Caco-2 (cell line): ENCODE measurements at regions not wholly inside any gene's neighbourhood (a gene's known extent, or its start where the extent isn't known, plus 50 kb on each side); places are given as distances from the start of the nearest gene placed in this dataset.

Experiments
- BruUV-seq: library from RNA; stranded (reverse); fragments of 400-500 nt; replicated peaks from 2 replicates; lab custom pipeline; 2021; lab: Mats Ljungman, UMichigan
- CTCF ChIA-PET: fragments of 300-600 bp; sonication (Branson Sonifier 250); formaldehyde crosslinking; loops from one replicate; lab custom pipeline; 2022; ENCODE audit warnings: antibody characterized with exemption; lab: Charles Lee
- POLR2A ChIA-PET: fragments of 300-600 bp; sonication (Branson Sonifier 250); formaldehyde crosslinking; loops from one replicate; lab custom pipeline; 2022; ENCODE audit warnings: antibody characterized with exemption; lab: Charles Lee
- DNase-seq, 2 experiments: peaks; one replicate each; pipeline versions ENCODE4 v3.0.0 to v3.0.0-alpha.2; 2020 to 2022
- H3K27me3 ChIP-seq: replicated peaks from 2 replicates; pipeline ENCODE4 v1.6.0; 2011; ENCODE audit warnings: low read length; ENCODE audit not compliant: control insufficient read depth, insufficient read depth
- H3K36me3 ChIP-seq: 2 replicates; pipeline ENCODE4 v1.5.1; 2011; ENCODE audit warnings: low read length; ENCODE audit not compliant: control insufficient read depth, insufficient read depth
- H3K4me1 ChIP-seq: fragments of 250-450 bp; sonication (Bioruptor Pico); 2 replicates; pipeline ENCODE4 v1.5.1; 2020; ENCODE audit warnings: mild to moderate bottlenecking
- H3K4me3 ChIP-seq: 2 replicates; pipeline ENCODE4 v1.5.1; 2011; ENCODE audit warnings: low read depth, mild to moderate bottlenecking, control low read depth, low read length
- H3K9me3 ChIP-seq: fragments of 250-450 bp; sonication (Bioruptor Pico); 2 replicates; pipeline ENCODE4 v1.5.1; 2020; ENCODE audit warnings: mild to moderate bottlenecking, moderate library complexity
- H3K27ac Mint-ChIP-seq: one replicate; pipeline ENCODE4 v1.8.0; 2022; ENCODE audit warnings: mixed read lengths; ENCODE audit not compliant: unreplicated experiment
- H3K27me3 Mint-ChIP-seq: one replicate; pipeline ENCODE4 v1.8.0; 2022; ENCODE audit warnings: mixed read lengths; ENCODE audit not compliant: insufficient read depth, unreplicated experiment
- H3K36me3 Mint-ChIP-seq: one replicate; pipeline ENCODE4 v1.8.0; 2022; ENCODE audit warnings: mild to moderate bottlenecking, mixed read lengths; ENCODE audit not compliant: insufficient read depth, unreplicated experiment
- H3K4me1 Mint-ChIP-seq: one replicate; pipeline ENCODE4 v1.8.0; 2022; ENCODE audit warnings: low read depth, mixed read lengths; ENCODE audit not compliant: unreplicated experiment
- H3K4me3 Mint-ChIP-seq: one replicate; pipeline ENCODE4 v1.8.0; 2022; ENCODE audit warnings: mild to moderate bottlenecking, moderate library complexity, mixed read lengths; ENCODE audit not compliant: unreplicated experiment
- H3K9me3 Mint-ChIP-seq: one replicate; pipeline ENCODE4 v1.8.0; 2022; ENCODE audit warnings: mixed read lengths; ENCODE audit not compliant: unreplicated experiment
- intact Hi-C: fragments of 100-400 bp; cut with micrococcal nuclease; formaldehyde crosslinking; loops from one replicate; pipeline ENCODE4 v1.10.0; 2022; ENCODE audit not compliant: unreplicated experiment
- TF ChIP-seq, protein P1 (sequence below), 2 experiments: fragments of 200-600 bp in 1 of 2; IDR thresholded peaks; 1 replicate in 1 of 2; 2 replicates in 1 of 2; pipeline versions ENCODE4 v1.5.1 to v1.8.0; 2011 to 2022; ENCODE audit warnings: antibody characterized with exemption in 1 of 2, control low read depth in 1 of 2, inconsistent platforms in 1 of 2, low read depth in 1 of 2, low read length in 1 of 2, mild to moderate bottlenecking in 1 of 2, moderate library complexity in 1 of 2; ENCODE audit not compliant: insufficient read depth in 1 of 2, severe bottlenecking in 1 of 2, unreplicated experiment in 1 of 2

DNA sequence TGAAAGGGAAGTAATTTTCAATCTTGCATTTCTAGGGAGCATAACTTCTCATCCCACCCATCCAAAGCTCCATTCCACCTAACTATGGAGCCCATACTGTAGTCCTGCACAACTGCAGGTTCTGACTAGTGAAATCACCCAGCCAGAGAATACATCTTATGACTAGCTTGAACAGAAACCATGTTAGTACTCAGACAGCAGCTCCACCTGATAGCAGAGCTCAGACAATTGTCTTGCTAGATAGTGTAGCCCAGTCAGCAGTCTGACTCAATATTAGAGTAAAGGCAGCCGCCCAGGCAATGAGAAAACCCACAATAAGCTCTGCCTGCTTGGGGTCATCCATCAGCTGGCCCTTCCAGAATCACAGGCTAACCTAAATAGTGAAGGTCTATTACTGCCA, 544.7 kb upstream of the GBE1 start:
- Histone ChIP-seq H3K9me3 (no peaks in the 10 kb centered on the region), H3K4me1 (no peaks in the 10 kb centered on the region), H3K4me3 (no peak overlapping the region), H3K36me3 (no peaks in the 10 kb centered on the region), H3K27me3 (no peaks in the 10 kb centered on the region)
- CTCF ChIA-PET, result no interaction called here
- H3K36me3 Mint-ChIP-seq, result no peaks in the 10 kb centered on the region
- peaks cover 2% of the 10 kb centered on the region for H3K27me3 Mint-ChIP-seq
- no peak overlapping the region for H3K27ac Mint-ChIP-seq
- TF ChIP-seq, protein P1, sequence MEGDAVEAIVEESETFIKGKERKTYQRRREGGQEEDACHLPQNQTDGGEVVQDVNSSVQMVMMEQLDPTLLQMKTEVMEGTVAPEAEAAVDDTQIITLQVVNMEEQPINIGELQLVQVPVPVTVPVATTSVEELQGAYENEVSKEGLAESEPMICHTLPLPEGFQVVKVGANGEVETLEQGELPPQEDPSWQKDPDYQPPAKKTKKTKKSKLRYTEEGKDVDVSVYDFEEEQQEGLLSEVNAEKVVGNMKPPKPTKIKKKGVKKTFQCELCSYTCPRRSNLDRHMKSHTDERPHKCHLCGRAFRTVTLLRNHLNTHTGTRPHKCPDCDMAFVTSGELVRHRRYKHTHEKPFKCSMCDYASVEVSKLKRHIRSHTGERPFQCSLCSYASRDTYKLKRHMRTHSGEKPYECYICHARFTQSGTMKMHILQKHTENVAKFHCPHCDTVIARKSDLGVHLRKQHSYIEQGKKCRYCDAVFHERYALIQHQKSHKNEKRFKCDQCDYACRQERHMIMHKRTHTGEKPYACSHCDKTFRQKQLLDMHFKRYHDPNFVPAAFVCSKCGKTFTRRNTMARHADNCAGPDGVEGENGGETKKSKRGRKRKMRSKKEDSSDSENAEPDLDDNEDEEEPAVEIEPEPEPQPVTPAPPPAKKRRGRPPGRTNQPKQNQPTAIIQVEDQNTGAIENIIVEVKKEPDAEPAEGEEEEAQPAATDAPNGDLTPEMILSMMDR (IDR thresholded peaks at IDR 0.05; ENCODE audit: insufficient read depth in 1 of 2, low read depth in 1 of 2, low read length in 1 of 2, severe bottlenecking in 1 of 2, unreplicated experiment in 1 of 2), result no peak
- POLR2A ChIA-PET, result no interaction called here
- no peak for DNase-seq
- BruUV-seq, result no TSS peak
- H3K9me3 Mint-ChIP-seq, result no peaks in the 10 kb centered on the region
- H3K4me1 Mint-ChIP-seq, result no peaks in the 10 kb centered on the region
- no peak overlapping the region for H3K4me3 Mint-ChIP-seq
- intact Hi-C loops, result no loop called here

DNA sequence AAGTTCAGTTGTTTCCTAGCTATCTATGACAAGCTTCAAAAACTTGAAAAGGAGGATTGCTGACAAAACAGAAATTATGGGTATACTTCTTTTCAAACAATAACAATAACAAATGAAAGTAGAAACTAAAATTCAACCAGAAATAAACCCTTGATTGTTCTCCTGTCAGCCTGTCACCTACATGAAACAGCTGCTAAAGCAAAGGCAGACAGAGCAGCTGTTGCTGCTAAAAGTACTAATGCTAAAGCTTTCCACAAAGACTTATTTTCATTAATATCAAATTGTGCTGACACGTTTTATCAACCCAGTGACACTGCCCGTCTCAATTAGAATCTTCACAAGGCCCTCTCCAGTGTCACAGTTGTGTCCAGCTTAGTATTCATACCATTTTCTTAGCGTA, 533.2 kb upstream of the GBE1 start:
- intact Hi-C loops, result no loop called here
- no peaks in the 10 kb centered on the region for H3K36me3 Mint-ChIP-seq
- POLR2A ChIA-PET, result no interaction called here

DNA sequence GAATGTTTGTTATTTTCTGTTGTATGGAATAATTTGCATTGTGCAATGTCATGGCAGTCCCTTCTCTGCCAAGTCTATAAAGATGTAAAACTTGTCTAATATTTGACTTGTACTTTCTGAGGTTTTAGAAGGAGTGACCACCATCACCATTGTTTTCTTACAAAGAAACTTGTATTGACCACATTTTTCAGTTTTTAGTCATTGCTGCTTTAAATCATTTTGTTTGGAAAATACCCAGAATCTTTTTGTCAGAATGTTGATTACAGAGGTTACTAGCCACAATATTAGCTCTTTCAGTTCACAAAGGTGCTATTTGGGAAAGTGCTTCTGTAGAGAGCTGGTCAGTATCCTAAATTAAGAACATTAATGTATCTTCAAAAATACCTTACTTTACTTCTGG, 532.4 kb upstream of the GBE1 start:
- DNase-seq, result no peak
- H3K9me3 ChIP-seq, result no peaks in the 10 kb centered on the region
- BruUV-seq, result no TSS peak
- Mint-ChIP-seq H3K27ac (no peak overlapping the region), H3K4me3 (no peak overlapping the region), H3K9me3 (no peaks in the 10 kb centered on the region), H3K36me3 (no peaks in the 10 kb centered on the region), H3K4me1 (no peaks in the 10 kb centered on the region), H3K27me3 (no peaks in the 10 kb centered on the region)
- no peaks in the 10 kb centered on the region for H3K4me1 ChIP-seq
- H3K36me3 ChIP-seq, result no peaks in the 10 kb centered on the region
- CTCF ChIA-PET, result no interaction called here
- TF ChIP-seq, protein P1 (IDR thresholded peaks at IDR 0.05; ENCODE audit: insufficient read depth in 1 of 2, low read depth in 1 of 2, low read length in 1 of 2, severe bottlenecking in 1 of 2, unreplicated experiment in 1 of 2), result no peak
- no peak overlapping the region for H3K4me3 ChIP-seq
- H3K27me3 ChIP-seq, result no peaks in the 10 kb centered on the region
- POLR2A ChIA-PET, result no interaction called here
- intact Hi-C loops, result no loop called here

More for the DNA sequence above, 533.2 kb upstream of the GBE1 start:
- Mint-ChIP-seq H3K4me1 (no peaks in the 10 kb centered on the region), H3K9me3 (no peaks in the 10 kb centered on the region), H3K4me3 (no peak overlapping the region), H3K27ac (no peak overlapping the region), H3K27me3 (no peaks in the 10 kb centered on the region)
- no peaks in the 10 kb centered on the region for H3K4me1 ChIP-seq
- no peaks in the 10 kb centered on the region for H3K9me3 ChIP-seq
- CTCF ChIA-PET, result no interaction called here
- no peak overlapping the region for H3K4me3 ChIP-seq
- TF ChIP-seq, protein P1 (IDR thresholded peaks at IDR 0.05; ENCODE audit: insufficient read depth in 1 of 2, low read depth in 1 of 2, low read length in 1 of 2, severe bottlenecking in 1 of 2, unreplicated experiment in 1 of 2), result no peak
- H3K27me3 ChIP-seq, result no peaks in the 10 kb centered on the region
- H3K36me3 ChIP-seq, result no peaks in the 10 kb centered on the region
- DNase-seq, result no peak
- no TSS peak for BruUV-seq
